Activated B cell treated with CpG ODN at 0.5 μM for 24 hours (primary cell): ENCODE measurements at regions not wholly inside any gene's neighbourhood (a gene's known extent, or its start where the extent isn't known, plus 50 kb on each side); places are given as distances from the start of the nearest gene placed in this dataset.

ENCODE experiments used
- ATAC-seq: fragments of 200-7000 bp; cut with Tn5 transposase; one replicate; pipeline ENCODE4 v1.10.0; 2021; ENCODE audit warnings: low read depth, mild to moderate bottlenecking, moderate library complexity
- CTCF ChIA-PET: fragments of 350-600 bp; sonication (Branson Sonifier 250); formaldehyde crosslinking; loops from one replicate; lab custom pipeline; 2021; ENCODE audit warnings: antibody characterized with exemption; lab: Charles Lee
- POLR2A ChIA-PET: fragments of 350-600 bp; sonication (Branson Sonifier 250); formaldehyde crosslinking; loops from one replicate; lab custom pipeline; 2021; ENCODE audit warnings: antibody characterized with exemption; lab: Charles Lee
- DNase-seq: peaks from one replicate; pipeline ENCODE4 v3.0.0; 2022
- H3K27ac Mint-ChIP-seq: one replicate; pipeline ENCODE4 v1.8.0; 2020; ENCODE audit warnings: mixed read lengths
- H3K27me3 Mint-ChIP-seq: one replicate; pipeline ENCODE4 v1.8.0; 2021; ENCODE audit warnings: mixed read lengths
- H3K36me3 Mint-ChIP-seq: one replicate; pipeline ENCODE4 v1.8.0; 2021; ENCODE audit warnings: low read depth, mixed read lengths
- H3K4me1 Mint-ChIP-seq: one replicate; pipeline ENCODE4 v1.8.0; 2021; ENCODE audit warnings: mixed read lengths
- H3K4me3 Mint-ChIP-seq: one replicate; pipeline ENCODE4 v1.8.0; 2020; ENCODE audit warnings: mild to moderate bottlenecking, mixed read lengths
- H3K9me3 Mint-ChIP-seq: one replicate; pipeline ENCODE4 v1.8.0; 2020; ENCODE audit warnings: mixed read lengths
- CTCF ChIP-seq: fragments of 200-600 bp; IDR thresholded peaks from one replicate; pipeline ENCODE4 v1.8.0; 2022; ENCODE audit warnings: antibody characterized with exemption, mild to moderate bottlenecking
- intact Hi-C: fragments of 100-400 bp; cut with micrococcal nuclease; formaldehyde crosslinking; loops from one replicate; pipeline ENCODE4 v1.15.1; 2024

- Mint-ChIP-seq H3K9me3 (peaks cover 30% of the 10 kb centered on the region), H3K4me1 (no peaks in the 10 kb centered on the region), H3K27me3 (no peaks in the 10 kb centered on the region), H3K27ac (no peak overlapping the region), H3K4me3 (no peak overlapping the region), H3K36me3 (no peaks in the 10 kb centered on the region)
- ATAC-seq: no peak
- intact Hi-C loops: no loop called here
- no peak for TF ChIP-seq CTCF
- POLR2A ChIA-PET: no interaction called here
- DNase-seq: no peak
- CTCF ChIA-PET: no interaction called here
Measured at GRCh38 chr6:164523087-164523654, 786.2 kb downstream of the C6orf118 start.

- CTCF ChIA-PET: no interaction called here
- POLR2A ChIA-PET: no interaction called here
- no peak for TF ChIP-seq CTCF
- Mint-ChIP-seq H3K9me3 (peaks cover 27% of the 10 kb centered on the region), H3K36me3 (no peaks in the 10 kb centered on the region), H3K27me3 (no peaks in the 10 kb centered on the region), H3K4me1 (no peaks in the 10 kb centered on the region), H3K27ac (no peak overlapping the region), H3K4me3 (no peak overlapping the region)
- ATAC-seq (no peak), DNase-seq (no peak)
- intact Hi-C loops: no loop called here
Measured at GRCh38 chr6:164520916-164521315, 788.5 kb downstream of the C6orf118 start.

GRCh38 chr6:164507206-164507940 lies 802.0 kb downstream of the C6orf118 start:
- POLR2A ChIA-PET: no interaction called here
- peaks cover 19% of the 10 kb centered on the region for H3K9me3 Mint-ChIP-seq
- intact Hi-C loops: no loop called here
- TF ChIP-seq CTCF: no peak
- ATAC-seq: no peak
- CTCF ChIA-PET: no interaction called here
- no peak for DNase-seq
- H3K27me3 Mint-ChIP-seq: no peaks in the 10 kb centered on the region
- H3K27ac Mint-ChIP-seq: no peak overlapping the region
- no peak overlapping the region for H3K4me3 Mint-ChIP-seq
- no peaks in the 10 kb centered on the region for H3K36me3 Mint-ChIP-seq
- no peaks in the 10 kb centered on the region for H3K4me1 Mint-ChIP-seq

GRCh38 chr6:164505425-164505824 lies 804.0 kb downstream of the C6orf118 start:
- intact Hi-C loops: no loop called here
- DNase-seq (no peak), ATAC-seq (no peak)
- Mint-ChIP-seq H3K36me3 (no peaks in the 10 kb centered on the region), H3K4me3 (no peak overlapping the region), H3K27me3 (no peaks in the 10 kb centered on the region), H3K4me1 (no peaks in the 10 kb centered on the region), H3K27ac (no peak overlapping the region), H3K9me3 (peaks cover 17% of the 10 kb centered on the region)
- ChIA-PET CTCF (no interaction called here), POLR2A (no interaction called here)
- TF ChIP-seq CTCF: no peak

GRCh38 chr6:164502833-164503232 lies 806.6 kb downstream of the C6orf118 start:
- no peak for TF ChIP-seq CTCF
- intact Hi-C loops: no loop called here
- CTCF ChIA-PET: no interaction called here
- Mint-ChIP-seq H3K4me3 (no peak overlapping the region), H3K36me3 (no peaks in the 10 kb centered on the region), H3K4me1 (no peaks in the 10 kb centered on the region), H3K27me3 (no peaks in the 10 kb centered on the region), H3K27ac (no peak overlapping the region), H3K9me3 (peaks cover 15% of the 10 kb centered on the region)
- POLR2A ChIA-PET: no interaction called here
- no peak for ATAC-seq
- no peak for DNase-seq
